ENCODE measurements at regions not wholly inside any gene's neighbourhood (a gene's known extent, or its start where the extent isn't known, plus 50 kb on each side); places are given as distances from the start of the nearest gene placed in this dataset.

DNA sequence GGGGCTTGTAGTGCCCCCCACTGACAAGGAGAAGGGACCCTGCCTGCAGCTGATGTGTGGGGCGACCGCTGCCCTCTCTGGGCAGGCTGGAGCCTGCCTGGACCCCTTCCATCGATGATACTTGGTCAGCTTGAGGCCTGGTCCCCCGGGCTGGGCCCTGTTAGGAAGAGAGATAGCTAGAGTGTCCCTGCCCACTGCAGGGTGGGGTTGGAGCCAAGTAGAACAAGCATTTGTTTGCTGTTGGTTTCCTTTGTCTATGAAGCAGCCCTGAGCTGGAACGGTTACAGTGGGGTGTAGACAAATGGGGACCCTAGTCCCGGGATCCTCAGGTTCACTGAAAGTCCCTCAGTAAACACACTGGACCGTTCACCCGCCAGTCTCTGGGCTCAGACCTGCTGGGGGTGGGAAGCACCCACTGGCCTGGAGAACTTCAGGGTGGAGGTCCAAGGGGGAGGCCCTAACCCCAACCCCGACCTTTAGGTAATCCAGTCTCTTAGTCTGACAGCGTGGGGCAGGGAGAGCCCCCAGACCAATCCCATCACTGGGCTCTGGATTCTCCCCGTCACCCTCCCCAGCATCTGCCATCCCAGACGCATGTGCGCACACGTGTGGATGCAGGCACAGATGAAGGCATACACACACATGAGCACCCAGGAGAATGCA, 204.8 kb upstream of the ZNF536 start:
- no peaks in the 10 kb centered on the region for H3K4me1 ChIP-seq (ENCODE audit: insufficient read depth)
- H3K4me3 ChIP-seq = no peak overlapping the region
- H3K9me3 ChIP-seq (ENCODE audit: low read depth) = no peaks in the 10 kb centered on the region
- H3K27ac ChIP-seq = no peak overlapping the region
- H3K36me3 ChIP-seq (replicated peaks; ENCODE audit: insufficient read depth, low read depth) = no peaks in the 10 kb centered on the region
- no peaks in the 10 kb centered on the region for H4K20me1 ChIP-seq (ENCODE audit: insufficient read depth, poor library complexity, severe bottlenecking)
- no peak for TF ChIP-seq EZH2phosphoT487 (IDR thresholded peaks at IDR 0.05; ENCODE audit: low read depth, severe bottlenecking, unreplicated experiment)
- no peak for TF ChIP-seq CTCF (IDR thresholded peaks at IDR 0.05; ENCODE audit: poor library complexity)
- no peak for TF ChIP-seq EZH2 (IDR thresholded peaks at IDR 0.05; ENCODE audit: borderline replicate concordance)
- no peaks in the 10 kb centered on the region for H3K79me2 ChIP-seq
- H3K4me2 ChIP-seq = no peak overlapping the region
- WGBS (ENCODE audit: low lambda C conversion rate, missing lambda C conversion rate) = 93% methylated on average over 14 of the region's 14 CpGs
- no peak overlapping the region for H2AFZ ChIP-seq
- H3K27me3 ChIP-seq = no peaks in the 10 kb centered on the region
- DNase-seq (ENCODE audit: low spot score) = no peak
- H3K9me2 ChIP-seq (replicated peaks; ENCODE audit: insufficient read depth) = no peaks in the 10 kb centered on the region

DNA sequence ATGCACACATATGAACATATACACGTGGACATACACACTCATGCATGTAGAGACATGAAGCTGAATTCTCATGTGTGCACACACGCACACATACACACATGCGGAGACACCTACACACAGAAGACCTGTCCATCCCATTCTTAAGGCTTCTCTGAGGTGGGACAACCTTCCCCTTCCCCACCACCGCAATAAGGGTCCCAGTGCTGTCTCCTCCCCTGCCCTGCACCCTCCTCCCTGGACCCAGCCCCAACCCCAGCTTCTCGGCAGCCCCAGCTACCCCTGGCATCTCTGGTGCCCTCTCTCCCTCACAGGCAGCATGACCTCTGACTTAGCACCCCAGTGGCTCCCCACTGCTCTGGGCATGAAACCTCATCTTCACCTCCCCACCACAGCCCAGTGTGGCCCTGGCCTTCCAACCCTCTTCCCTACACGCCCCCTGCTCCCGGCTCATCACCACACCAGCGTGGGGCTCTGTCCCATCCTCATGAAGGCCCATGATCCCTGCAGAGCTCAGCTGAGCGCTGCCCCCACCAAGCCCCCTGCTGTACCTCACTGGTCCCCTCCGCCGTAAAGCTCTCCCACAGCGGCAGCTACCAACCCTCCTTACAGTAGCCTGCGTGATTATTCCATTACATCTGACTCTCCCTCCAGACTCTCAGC, 204.1 kb upstream of the ZNF536 start:
- no peak overlapping the region for H3K4me3 ChIP-seq
- no peak overlapping the region for H3K4me2 ChIP-seq
- H4K20me1 ChIP-seq (ENCODE audit: insufficient read depth, poor library complexity, severe bottlenecking) = no peaks in the 10 kb centered on the region
- no peaks in the 10 kb centered on the region for H3K36me3 ChIP-seq (replicated peaks; ENCODE audit: insufficient read depth, low read depth)
- no peaks in the 10 kb centered on the region for H3K9me3 ChIP-seq (ENCODE audit: low read depth)
- WGBS (ENCODE audit: low lambda C conversion rate, missing lambda C conversion rate) = 91% methylated on average over 7 of the region's 13 CpGs
- no peak overlapping the region for H2AFZ ChIP-seq
- H3K9me2 ChIP-seq (replicated peaks; ENCODE audit: insufficient read depth) = no peaks in the 10 kb centered on the region
- no peak overlapping the region for H3K27ac ChIP-seq
- H3K27me3 ChIP-seq = no peaks in the 10 kb centered on the region
- no peaks in the 10 kb centered on the region for H3K4me1 ChIP-seq (ENCODE audit: insufficient read depth)
- TF ChIP-seq EZH2phosphoT487 (IDR thresholded peaks at IDR 0.05; ENCODE audit: low read depth, severe bottlenecking, unreplicated experiment) (no peak), CTCF (IDR thresholded peaks at IDR 0.05; ENCODE audit: poor library complexity) (no peak), EZH2 (IDR thresholded peaks at IDR 0.05; ENCODE audit: borderline replicate concordance) (no peak)
- H3K79me2 ChIP-seq = no peaks in the 10 kb centered on the region
- DNase-seq (ENCODE audit: low spot score) = no peak

DNA sequence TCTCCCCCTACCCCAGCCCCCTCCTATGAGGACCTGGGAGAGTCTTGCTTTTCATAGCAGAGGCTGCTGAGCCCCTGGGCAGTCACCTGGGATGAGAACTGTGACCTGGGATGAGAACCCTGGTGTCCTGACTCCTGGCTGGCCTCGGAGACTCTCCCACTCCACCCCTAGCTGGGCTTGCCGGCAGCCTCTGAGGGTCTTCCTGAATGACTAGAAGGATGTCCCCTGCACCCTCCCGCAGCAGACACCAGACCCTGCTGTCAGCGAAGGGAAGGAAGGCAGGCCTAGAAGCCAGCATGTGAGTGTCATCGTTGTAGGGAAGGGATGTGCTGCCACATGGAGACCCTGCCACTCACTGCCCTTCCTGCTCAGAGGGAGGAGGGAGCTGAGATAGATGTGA, 203.4 kb upstream of the ZNF536 start:
- Histone ChIP-seq H3K4me1 (ENCODE audit: insufficient read depth) (no peaks in the 10 kb centered on the region), H3K4me2 (no peak overlapping the region), H3K36me3 (replicated peaks; ENCODE audit: insufficient read depth, low read depth) (no peaks in the 10 kb centered on the region), H4K20me1 (ENCODE audit: insufficient read depth, poor library complexity, severe bottlenecking) (no peaks in the 10 kb centered on the region), H3K27me3 (no peaks in the 10 kb centered on the region), H3K79me2 (no peaks in the 10 kb centered on the region), H3K9me2 (replicated peaks; ENCODE audit: insufficient read depth) (no peaks in the 10 kb centered on the region), H3K9me3 (ENCODE audit: low read depth) (no peaks in the 10 kb centered on the region), H3K4me3 (no peak overlapping the region), H2AFZ (no peak overlapping the region), H3K27ac (no peak overlapping the region)
- DNase-seq (ENCODE audit: low spot score) = no peak
- no peak for TF ChIP-seq EZH2phosphoT487 (IDR thresholded peaks at IDR 0.05; ENCODE audit: low read depth, severe bottlenecking, unreplicated experiment)
- no peak for TF ChIP-seq EZH2 (IDR thresholded peaks at IDR 0.05; ENCODE audit: borderline replicate concordance)
- no peak for TF ChIP-seq CTCF (IDR thresholded peaks at IDR 0.05; ENCODE audit: poor library complexity)
- 90% methylated on average over 5 of the region's 5 CpGs for WGBS (ENCODE audit: low lambda C conversion rate, missing lambda C conversion rate)
